GM12878 (cell line): ENCODE measurements at regions not wholly inside any gene's neighbourhood (a gene's known extent, or its start where the extent isn't known, plus 50 kb on each side); places are given as distances from the start of the nearest gene placed in this dataset.

Experiments used
- ATAC-seq: fragments of 200-7000 bp; cut with Tn5 transposase; 3 replicates; pipeline ENCODE4 v1.9.1; 2020; ENCODE audit warnings: mild to moderate bottlenecking, moderate library complexity
- BruUV-seq: library from RNA; stranded (reverse); fragments of 400-500 nt; replicated peaks from 2 replicates; lab custom pipeline; 2021; lab: Mats Ljungman, UMichigan
- CTCF ChIA-PET: fragments of 300-600 bp; sonication (Branson Sonifier 250); formaldehyde crosslinking; extraction: SDS; loops from one replicate; lab custom pipeline; 2021; ENCODE audit warnings: inconsistent platforms; lab: Yijun Ruan, JAX
- POLR2A ChIA-PET: fragments of 350-600 bp; formaldehyde crosslinking; extraction: SDS; loops from one replicate; lab custom pipeline; 2021; ENCODE audit warnings: inconsistent platforms; lab: Charles Lee
- RAD21 ChIA-PET: fragments of 300-600 bp; sonication (Branson Sonifier 250); formaldehyde crosslinking; loops from one replicate; lab custom pipeline; 2023; ENCODE audit warnings: antibody characterized with exemption; ENCODE audit not compliant: unreplicated experiment; lab: Charles Lee
- SMC1A ChIA-PET: fragments of 300-600 bp; sonication (Branson Sonifier 250); formaldehyde crosslinking; loops from one replicate; lab custom pipeline; 2023; ENCODE audit not compliant: unreplicated experiment, uncharacterized antibody; lab: Charles Lee
- DNase-seq: peaks from one replicate; pipeline ENCODE4 v3.0.0-alpha.2; 2011; ENCODE audit warnings: low read depth, low spot score
- FAIRE-seq: peaks from 3 replicates; lab custom pipeline; 2011; peaks lifted over from hg19 to GRCh38; lab: Jason Lieb, UNC
- H2AFZ ChIP-seq: 2 replicates; pipeline ENCODE4 v1.6.0; 2011; ENCODE audit warnings: low read depth, low read length, control low read depth; ENCODE audit not compliant: control insufficient read depth
- H3K27ac ChIP-seq: 2 replicates; pipeline ENCODE4 v1.5.1; 2011; ENCODE audit warnings: control low read depth; ENCODE audit not compliant: control insufficient read depth, insufficient read depth
- H3K27me3 ChIP-seq, 2 experiments: replicated peaks in 1 of 2; 2 replicates each; pipeline versions ENCODE4 v1.6.0 to v1.6.1; 2011; ENCODE audit warnings: low read length in 1 of 2; ENCODE audit not compliant: control insufficient read depth in 2 of 2, insufficient read depth in 2 of 2
- H3K36me3 ChIP-seq, 2 experiments: 2 replicates each; pipeline ENCODE4 v1.5.1; 2011; ENCODE audit warnings: low read length in 1 of 2; ENCODE audit not compliant: control insufficient read depth in 2 of 2, insufficient read depth in 2 of 2
- H3K4me1 ChIP-seq: 2 replicates; pipeline ENCODE4 v1.6.1; 2011; ENCODE audit warnings: mild to moderate bottlenecking, low read length, moderate library complexity, mixed read lengths; ENCODE audit not compliant: control insufficient read depth, insufficient read depth
- H3K4me2 ChIP-seq: 2 replicates; pipeline ENCODE4 v1.6.0; 2011; ENCODE audit warnings: control low read depth; ENCODE audit not compliant: control insufficient read depth, insufficient read depth
- H3K4me3 ChIP-seq: fragments of 200-600 bp; sonication (generic); 2 replicates; pipeline ENCODE4 v1.5.1; 2016
- H3K79me2 ChIP-seq: 2 replicates; pipeline ENCODE4 v1.6.0; 2011; ENCODE audit warnings: low read length; ENCODE audit not compliant: control insufficient read depth, insufficient read depth
- H3K9ac ChIP-seq: 2 replicates; pipeline ENCODE4 v1.8.0; 2011; ENCODE audit warnings: low read length, control low read depth, mixed read lengths; ENCODE audit not compliant: control insufficient read depth, insufficient read depth
- H3K9me3 ChIP-seq: replicated peaks from 3 replicates; pipeline ENCODE4 v1.5.1; 2011; ENCODE audit warnings: mild to moderate bottlenecking, low read length; ENCODE audit not compliant: control insufficient read depth, insufficient read depth
- H4K20me1 ChIP-seq: 2 replicates; pipeline ENCODE4 v1.6.0; 2011; ENCODE audit not compliant: control insufficient read depth, insufficient read depth
- CBX3 ChIP-seq: fragments of 200-600 bp; sonication (generic); IDR thresholded peaks from 2 replicates; pipeline ENCODE4 v1.6.1; 2016; ENCODE audit warnings: low read depth, borderline replicate concordance
- CEBPB ChIP-seq, 2 experiments: fragments of 150-350 bp in 1 of 2; IDR thresholded peaks; 2 replicates each; pipeline ENCODE4 v1.6.1; 2012 to 2014; ENCODE audit warnings: low read depth in 2 of 2, low read length in 2 of 2, borderline replicate concordance in 1 of 2, inconsistent platforms in 1 of 2
- CHD1 ChIP-seq: IDR thresholded peaks from 2 replicates; pipeline ENCODE4 v1.6.1; 2012; ENCODE audit warnings: low read depth, low read length, improper control_type of control experiment
- CUX1 ChIP-seq: IDR thresholded peaks from 2 replicates; pipeline ENCODE4 v1.6.1; 2012; ENCODE audit warnings: improper control_type of control experiment, low read depth, low read length; ENCODE audit not compliant: insufficient replicate concordance
- E2F8 ChIP-seq: fragments of 450-650 bp; IDR thresholded peaks from 2 replicates; pipeline ENCODE4 v1.6.1; 2018; ENCODE audit warnings: mild to moderate bottlenecking, low read depth, moderate library complexity; ENCODE audit not compliant: partially characterized antibody
- MTA3 ChIP-seq: IDR thresholded peaks from 2 replicates; pipeline ENCODE4 v1.6.1; 2012; ENCODE audit warnings: low read length, inconsistent platforms, borderline replicate concordance
- MYB ChIP-seq: fragments of 150-350 bp; IDR thresholded peaks from 2 replicates; pipeline ENCODE4 v1.6.1; 2014; ENCODE audit warnings: mild to moderate bottlenecking, low read depth, low read length, borderline replicate concordance
- PAX5 ChIP-seq: IDR thresholded peaks from 2 replicates; pipeline ENCODE4 v1.6.1; 2011; ENCODE audit warnings: low read depth, low read length, borderline replicate concordance
- RAD21 ChIP-seq: IDR thresholded peaks from 2 replicates; pipeline ENCODE4 v1.6.1; 2011; ENCODE audit warnings: mild to moderate bottlenecking, low read depth, low read length, moderate library complexity; ENCODE audit not compliant: insufficient read depth
- TCF3 ChIP-seq: IDR thresholded peaks from 2 replicates; pipeline ENCODE4 v1.6.1; 2012; ENCODE audit warnings: low read depth, mild to moderate bottlenecking, low read length, borderline replicate concordance; ENCODE audit not compliant: insufficient read depth
- YY1 ChIP-seq: IDR thresholded peaks from 2 replicates; pipeline ENCODE4 v1.6.1; 2011; ENCODE audit warnings: low read depth, mild to moderate bottlenecking, low read length
- WGBS: methylation state at CpG from one replicate; pipeline ENCODE4 v1.1.6; 2016; ENCODE audit warnings: low lambda C conversion rate; ENCODE audit not compliant: insufficient replicate concordance, insufficient coverage; ENCODE audit errors: missing lambda C conversion rate; 5-methylcytosine and 5-hydroxymethylcytosine counted together
- in situ Hi-C: fragments of 300-500 bp; cut with MboI; formaldehyde crosslinking; loops from 9 replicates; pipeline ENCODE4 v1.14.3; 2018; ENCODE audit warnings: mixed read lengths
- intact Hi-C: fragments of 100-400 bp; cut with micrococcal nuclease; formaldehyde crosslinking; loops from one replicate; pipeline ENCODE4 v1.14.2; 2022; ENCODE audit not compliant: unreplicated experiment

DNA sequence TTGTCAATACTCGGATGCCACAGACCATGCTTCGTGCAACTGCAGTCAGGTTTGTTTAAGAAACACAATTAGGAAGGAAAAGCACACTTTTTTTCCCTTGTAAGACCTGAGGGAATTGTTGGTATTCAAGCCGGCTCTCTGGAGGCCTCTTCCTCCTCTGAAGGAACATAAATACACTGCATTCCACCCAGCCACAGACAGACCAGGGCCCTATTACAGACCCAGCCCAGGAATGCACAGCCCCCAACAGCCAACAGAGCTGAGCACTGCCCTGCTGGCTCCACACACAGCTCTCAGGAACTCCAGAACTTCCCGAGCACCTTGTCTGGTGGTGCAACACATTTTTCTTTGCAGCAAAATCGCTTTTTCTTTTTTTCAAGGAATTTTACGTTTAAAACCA lies 488.7 kb upstream of the PROK2 start:
- H3K4me1 ChIP-seq = peaks cover 37% of the 10 kb centered on the region
- POLR2A ChIA-PET = no interaction called here
- no peak overlapping the region for H3K27ac ChIP-seq
- SMC1A ChIA-PET = no interaction called here
- TF ChIP-seq MYB (no peak), CUX1 (no peak), CHD1 (no peak), PAX5 (no peak), CEBPB (IDR thresholded peaks at IDR 0.05; ENCODE audit: borderline replicate concordance in 1 of 2, low read depth in 2 of 2, low read length in 2 of 2) (no peak), E2F8 (no peak), YY1 (no peak), CBX3 (no peak), TCF3 (no peak), RAD21 (no peak), MTA3 (no peak)
- TF ChIP-seq, all 136 proteins: peak for 0
- H3K79me2 ChIP-seq = no peaks in the 10 kb centered on the region
- ChIA-PET CTCF (interaction anchor here (0.6 kb wide), 1 partner anchor 762 kb away, joined by 3 read pairs; no protein-coding TSS in a partner anchor), RAD21 (no interaction called here)
- 79% methylated on average over 6 of the region's 6 CpGs for WGBS
- DNase-seq (no peak), FAIRE-seq (no peak), ATAC-seq (no peak)
- no peaks in the 10 kb centered on the region for H3K36me3 ChIP-seq
- in situ Hi-C loops = no loop called here
- H3K4me3 ChIP-seq = no peak overlapping the region
- no peaks in the 10 kb centered on the region for H3K27me3 ChIP-seq
- no peak overlapping the region for H3K4me2 ChIP-seq
- BruUV-seq = no TSS peak
- intact Hi-C loops = no loop called here
- no peaks in the 10 kb centered on the region for H4K20me1 ChIP-seq
- H3K9ac ChIP-seq = no peak overlapping the region
- H2AFZ ChIP-seq = no peak overlapping the region
- no peaks in the 10 kb centered on the region; the same call in 2 of the 3 replicates for H3K9me3 ChIP-seq
